Adrenal gland (tissue), 9 donors: ENCODE measurements at regions not wholly inside any gene's neighbourhood (a gene's known extent, or its start where the extent isn't known, plus 50 kb on each side); places are given as distances from the start of the nearest gene placed in this dataset.
"Not testable (repeated sequence)": the region's sequence is repeated elsewhere in the genome, so short reads cannot be mapped to it uniquely, and the experiment has no call there.

ENCODE experiments used
- DNase-seq, 7 donors: peaks; one replicate each; pipeline ENCODE4 v3.0.0-alpha.2; 2019 to 2020
- H3K27ac ChIP-seq, 5 donors: fragments of 200-600 bp; sonication (generic) in 4 of 5; 1 replicate in 3 of 5; 2 replicates in 2 of 5; pipeline versions ENCODE4 v1.5.1 to v1.8.0; 2016 to 2020; ENCODE audit warnings: mild to moderate bottlenecking in 1 of 5
- H3K27me3 ChIP-seq: fragments of 200-600 bp; 2 replicates; pipeline ENCODE4 v1.8.0; 2021
- H3K36me3 ChIP-seq, 2 donors: fragments of 200-600 bp; replicated peaks in 1 of 2; 1 replicate in 1 of 2; 2 replicates in 1 of 2; pipeline versions ENCODE4 v1.5.1 to v1.8.0; 2018 to 2022
- H3K4me1 ChIP-seq, 2 donors: fragments of 200-600 bp; replicated peaks in 1 of 2; 1 replicate in 1 of 2; 2 replicates in 1 of 2; pipeline versions ENCODE4 v1.5.1 to v1.8.0; 2018 to 2021
- H3K4me3 ChIP-seq, 4 donors: fragments of 200-600 bp; sonication (generic) in 3 of 4; one replicate each; pipeline ENCODE4 v1.5.1; 2016 to 2018
- H3K9me3 ChIP-seq, 3 donors: fragments of 200-600 bp; sonication (generic) in 1 of 3; replicated peaks in 1 of 3; 1 replicate in 2 of 3; 2 replicates in 1 of 3; pipeline versions ENCODE4 v1.5.1 to v1.8.0; 2016 to 2021
- CTCF ChIP-seq, 6 experiments: fragments of 450-650 bp in 4 of 6; fragments of 200-600 bp in 2 of 6; sonication (generic) in 1 of 6; IDR thresholded peaks; 1 replicate in 5 of 6; 2 replicates in 1 of 6; pipeline versions ENCODE4 v1.5.1 to v1.8.0; 2016 to 2021; ENCODE audit warnings: antibody characterized with exemption in 6 of 6, mild to moderate bottlenecking in 2 of 6, moderate library complexity in 1 of 6
- POLR2A ChIP-seq, 2 donors: fragments of 450-650 bp; IDR thresholded peaks; one replicate each; pipeline ENCODE4 v1.6.1; 2017; ENCODE audit warnings: antibody characterized with exemption in 2 of 2, mild to moderate bottlenecking in 2 of 2, moderate library complexity in 1 of 2
- WGBS, 4 donors: extraction: QIAGEN DNeasy Blood & Tissue Kit in 2 of 4; methylation state at CpG; one replicate each; pipeline versions ENCODE4 v1.1.5 to v1.1.7; 2013 to 2017; 5-methylcytosine and 5-hydroxymethylcytosine counted together
- intact Hi-C, 2 donors: fragments of 100-400 bp; cut with DNase I; formaldehyde crosslinking; loops; one replicate each; pipeline versions ENCODE4 v1.14.1 to v1.15.0; 2022 to 2023
- donor health status: healthy with polysubstance abuse.
- donor health status: Bipolar disorder and iron deficiency.
- donor health status: DM: yes; HTN: yes; CAD: no.
- donor health status: DM: no; HTN: no; CAD: no.
- donor health status: DM: no; HTN: no; CAD: no.

- Histone ChIP-seq H3K27ac (no peak overlapping the region), H3K27me3 (no peaks in the 10 kb centered on the region), H3K4me3 (no peak overlapping the region), H3K4me1 (no peaks in the 10 kb centered on the region), H3K9me3 (no peaks in the 10 kb centered on the region), H3K36me3 (no peaks in the 10 kb centered on the region)
- WGBS, 4 donors: 54 to 70% (median 57%) methylated on average over 1 of the region's 1 CpG
- intact Hi-C loops: no loop called here
- TF ChIP-seq POLR2A (IDR thresholded peaks at IDR 0.05): no peak
- no peak for TF ChIP-seq CTCF (IDR thresholded peaks at IDR 0.05)
- no peak for DNase-seq
These were observed 368.6 kb upstream of the GRM7 start for GRCh38 chr3:6492306-6492705.

GRCh38 chr3:6498944-6499343 lies 362.0 kb upstream of the GRM7 start:
- intact Hi-C loops, H3K4me3 ChIP-seq, H3K9me3 ChIP-seq, H3K36me3 ChIP-seq, H3K4me1 ChIP-seq, DNase-seq, H3K27me3 ChIP-seq, H3K27ac ChIP-seq: not testable (repeated sequence)
- 74 to 88% (median 86%) methylated on average over 4 of the region's 4 CpGs for WGBS, 4 donors

- intact Hi-C loops: no loop called here
- 34 to 50% (median 44%) methylated on average over 2 of the region's 2 CpGs for WGBS, 4 donors
- Histone ChIP-seq H3K4me3 (no peak overlapping the region), H3K27me3 (no peaks in the 10 kb centered on the region), H3K27ac (no peak overlapping the region), H3K36me3 (no peaks in the 10 kb centered on the region), H3K4me1 (no peaks in the 10 kb centered on the region), H3K9me3 (no peaks in the 10 kb centered on the region)
- DNase-seq: no peak
- TF ChIP-seq POLR2A (IDR thresholded peaks at IDR 0.05) (no peak), CTCF (IDR thresholded peaks at IDR 0.05) (no peak)
These were observed 356.6 kb upstream of the GRM7 start for GRCh38 chr3:6504347-6504746.

GRCh38 chr3:6504834-6505233 lies 356.1 kb upstream of the GRM7 start:
- Histone ChIP-seq H3K27ac (no peak overlapping the region), H3K9me3 (no peaks in the 10 kb centered on the region), H3K4me1 (no peaks in the 10 kb centered on the region), H3K4me3 (no peak overlapping the region), H3K27me3 (no peaks in the 10 kb centered on the region), H3K36me3 (no peaks in the 10 kb centered on the region)
- intact Hi-C loops: no loop called here
- no peak for TF ChIP-seq CTCF (IDR thresholded peaks at IDR 0.05)
- TF ChIP-seq POLR2A (IDR thresholded peaks at IDR 0.05): no peak
- 76 to 85% (median 84%) methylated on average over 3 of the region's 3 CpGs for WGBS, 4 donors
- DNase-seq: no peak

GRCh38 chr3:6508410-6508759 lies 352.5 kb upstream of the GRM7 start:
- intact Hi-C loops: no loop called here
- no peak overlapping the region for H3K27ac ChIP-seq
- no peak for DNase-seq
- H3K27me3 ChIP-seq: no peaks in the 10 kb centered on the region
- 57 to 71% (median 62%) methylated on average over 2 of the region's 2 CpGs for WGBS, 4 donors
- no peaks in the 10 kb centered on the region for H3K36me3 ChIP-seq
- H3K4me3 ChIP-seq: no peak overlapping the region
- H3K4me1 ChIP-seq: no peaks in the 10 kb centered on the region
- H3K9me3 ChIP-seq: no peaks in the 10 kb centered on the region
- TF ChIP-seq POLR2A (IDR thresholded peaks at IDR 0.05) (no peak), CTCF (IDR thresholded peaks at IDR 0.05) (no peak)
